Adipocyte (in vitro differentiated cells): ENCODE measurements at regions not wholly inside any gene's neighbourhood (a gene's known extent, or its start where the extent isn't known, plus 50 kb on each side); places are given as distances from the start of the nearest gene placed in this dataset.
A peak's percentile ranks its signal among the peaks of the same experiment; 100 is the strongest.

Experiments
- DNase-seq: peaks from one replicate; pipeline ENCODE4 v3.0.0-alpha.2; 2015; ENCODE audit warnings: low read depth
- H3K27me3 ChIP-seq: replicated peaks from 2 replicates; pipeline ENCODE4 v1.7.0; 2013; ENCODE audit warnings: mild to moderate bottlenecking, low read length, moderate library complexity; ENCODE audit not compliant: control insufficient read depth, insufficient read depth
- H3K36me3 ChIP-seq: 2 replicates; pipeline ENCODE4 v1.7.0; 2013; ENCODE audit warnings: low read length, mild to moderate bottlenecking, moderate library complexity; ENCODE audit not compliant: control insufficient read depth, insufficient read depth, severe bottlenecking
- H3K4me1 ChIP-seq: 2 replicates; pipeline ENCODE4 v1.7.0; 2013; ENCODE audit warnings: mild to moderate bottlenecking, low read length, moderate library complexity; ENCODE audit not compliant: control insufficient read depth, insufficient read depth
- H3K4me3 ChIP-seq: 2 replicates; pipeline ENCODE4 v1.7.0; 2013; ENCODE audit warnings: mild to moderate bottlenecking, low read length, moderate library complexity
- H3K9ac ChIP-seq: 2 replicates; pipeline ENCODE4 v1.7.0; 2013; ENCODE audit warnings: mild to moderate bottlenecking, low read length, moderate library complexity
- H3K9me3 ChIP-seq: 2 replicates; pipeline ENCODE4 v1.7.0; 2013; ENCODE audit warnings: mild to moderate bottlenecking, low read length, moderate library complexity; ENCODE audit not compliant: control insufficient read depth

DNA sequence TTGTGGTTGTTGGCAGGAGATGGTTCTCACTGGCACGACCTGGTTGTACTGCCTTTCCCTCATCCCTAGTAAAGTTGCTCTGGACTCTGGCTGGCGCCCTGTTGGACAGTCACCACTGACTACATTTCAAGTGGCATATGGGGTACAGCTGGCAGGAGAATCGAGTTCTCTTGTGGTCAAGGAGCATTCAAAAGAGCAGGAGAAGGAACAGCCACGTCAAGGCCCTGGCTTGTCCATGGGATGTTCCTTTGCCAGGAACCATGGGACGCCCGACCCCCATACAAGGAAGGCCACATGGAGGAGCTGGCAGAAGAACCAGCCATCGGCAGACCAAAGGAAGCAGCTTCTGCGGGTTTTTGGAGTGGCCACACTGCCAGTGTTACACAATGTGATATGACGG, 87.0 kb upstream of the SLC25A13 start:
- Histone ChIP-seq H3K36me3 (no peaks in the 10 kb centered on the region), H3K27me3 (no peaks in the 10 kb centered on the region), H3K4me1 (peaks cover 7% of the 10 kb centered on the region), H3K9me3 (no peaks in the 10 kb centered on the region), H3K4me3 (no peak overlapping the region), H3K9ac (no peak overlapping the region)
- no peak for DNase-seq

DNA sequence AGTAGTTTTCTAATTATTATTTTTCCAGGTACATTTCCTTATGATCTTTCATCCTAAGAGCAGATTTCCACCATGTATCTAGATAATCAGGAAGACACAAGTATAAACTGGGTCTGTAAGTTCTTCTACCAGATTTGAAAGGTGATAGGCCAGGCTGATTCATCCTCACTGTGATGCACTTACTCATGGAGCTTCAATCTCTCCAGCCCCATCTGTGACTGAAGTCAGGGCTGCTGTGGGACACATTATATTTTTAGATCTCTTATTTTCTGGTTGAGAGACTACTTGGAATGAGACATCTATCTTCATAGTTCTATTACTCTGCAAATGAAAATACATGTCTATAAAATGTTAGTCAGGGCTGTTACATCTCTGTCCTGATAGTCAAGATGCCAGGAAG, 85.5 kb upstream of the SLC25A13 start:
- Histone ChIP-seq H3K36me3 (no peaks in the 10 kb centered on the region), H3K9ac (no peak overlapping the region), H3K9me3 (no peaks in the 10 kb centered on the region), H3K4me1 (peaks cover 7% of the 10 kb centered on the region), H3K27me3 (no peaks in the 10 kb centered on the region), H3K4me3 (no peak overlapping the region)
- peak; percentile 52 for DNase-seq

DNA sequence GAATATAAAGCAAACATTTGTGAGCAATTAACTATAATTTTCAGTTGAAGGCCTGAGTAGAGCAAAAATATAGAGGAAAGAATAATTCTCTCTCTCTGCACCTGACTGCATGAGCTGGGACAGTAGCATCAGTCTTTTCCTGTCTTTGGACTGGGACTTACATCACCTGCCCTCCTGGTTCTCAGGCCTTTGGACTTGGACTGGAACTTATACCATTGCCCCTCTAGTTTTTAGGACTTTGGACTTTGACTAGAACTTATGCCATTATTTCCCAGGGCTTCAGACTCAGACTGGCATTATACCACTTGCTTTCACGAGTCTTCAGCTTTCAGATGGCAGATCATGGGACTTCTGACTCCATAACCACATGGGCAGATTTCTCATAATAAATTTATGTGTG, 81.0 kb upstream of the SLC25A13 start:
- Histone ChIP-seq H3K9me3 (no peaks in the 10 kb centered on the region), H3K9ac (no peak overlapping the region), H3K36me3 (no peaks in the 10 kb centered on the region), H3K27me3 (no peaks in the 10 kb centered on the region), H3K4me3 (no peak overlapping the region), H3K4me1 (peaks cover 11% of the 10 kb centered on the region)
- no peak for DNase-seq

DNA sequence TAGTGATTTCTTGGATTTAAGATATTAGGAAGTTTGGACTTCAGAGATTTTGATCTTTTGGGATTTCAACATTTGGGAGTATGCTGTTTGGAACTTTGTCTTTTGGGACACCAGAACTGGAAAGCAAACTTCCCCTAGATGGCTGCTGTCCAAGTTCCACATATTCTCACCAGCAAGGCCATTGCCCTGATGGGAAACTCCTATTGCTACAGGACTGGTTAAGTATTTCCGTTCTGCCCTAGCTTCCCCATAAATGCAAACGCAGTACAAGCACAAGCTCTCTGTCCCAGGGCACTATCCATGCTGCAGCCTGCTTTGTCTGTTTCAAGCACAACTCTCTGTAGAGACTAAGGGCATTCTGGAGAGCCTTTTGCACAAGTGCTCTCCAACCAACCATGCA, 79.3 kb upstream of the SLC25A13 start:
- DNase-seq = no peak
- no peaks in the 10 kb centered on the region for H3K36me3 ChIP-seq

DNA sequence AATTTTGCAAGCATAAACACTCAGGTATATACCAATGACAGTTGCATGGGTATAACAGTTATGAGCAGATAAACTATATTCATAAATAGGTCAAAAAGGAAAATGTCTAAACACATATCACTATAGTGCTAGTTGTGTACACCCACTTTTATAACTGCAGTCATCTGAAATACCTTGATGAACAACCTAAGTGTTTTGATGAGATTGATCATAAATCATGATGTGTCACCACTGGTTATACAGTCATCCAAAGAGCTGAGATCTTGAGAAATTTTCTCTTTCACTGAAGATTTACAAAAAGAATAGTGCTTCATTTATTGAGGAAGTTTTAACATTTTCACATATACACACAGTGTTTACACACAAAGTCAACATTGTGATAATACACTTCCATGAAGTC, 78.6 kb upstream of the SLC25A13 start:
- no peak for DNase-seq
- no peaks in the 10 kb centered on the region for H3K9me3 ChIP-seq
- no peak overlapping the region for H3K4me3 ChIP-seq
- no peaks in the 10 kb centered on the region for H3K36me3 ChIP-seq
- H3K27me3 ChIP-seq = no peaks in the 10 kb centered on the region
- peaks cover 11% of the 10 kb centered on the region for H3K4me1 ChIP-seq
- H3K9ac ChIP-seq = no peak overlapping the region

More for the DNA sequence above, 79.3 kb upstream of the SLC25A13 start:
- Histone ChIP-seq H3K4me1 (peaks cover 11% of the 10 kb centered on the region), H3K27me3 (no peaks in the 10 kb centered on the region), H3K9me3 (no peaks in the 10 kb centered on the region), H3K9ac (no peak overlapping the region), H3K4me3 (no peak overlapping the region)

DNA sequence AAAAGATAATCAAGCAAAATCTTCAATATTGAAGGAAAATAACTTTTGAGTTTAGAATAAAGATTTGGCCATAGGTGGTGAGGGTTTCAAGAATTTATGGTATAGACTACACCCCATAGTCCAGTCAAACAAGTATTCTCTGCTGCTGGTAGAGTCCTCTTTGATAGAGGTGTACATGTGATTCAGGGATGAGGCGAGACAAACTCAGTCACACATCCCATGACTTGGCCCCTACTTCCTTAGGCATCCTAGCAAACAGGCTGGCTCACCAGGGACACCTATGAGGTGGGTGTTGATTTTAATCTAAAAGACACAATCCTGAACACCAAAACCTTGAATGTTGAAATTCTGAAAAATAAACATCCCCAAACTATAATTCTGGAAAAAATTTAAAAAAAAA, 78.1 kb upstream of the SLC25A13 start:
- H3K9me3 ChIP-seq = no peaks in the 10 kb centered on the region
- no peaks in the 10 kb centered on the region for H3K27me3 ChIP-seq
- H3K4me3 ChIP-seq = no peak overlapping the region
- H3K4me1 ChIP-seq = peaks cover 11% of the 10 kb centered on the region
- H3K9ac ChIP-seq = no peak overlapping the region
- no peak for DNase-seq
- no peaks in the 10 kb centered on the region for H3K36me3 ChIP-seq

DNA sequence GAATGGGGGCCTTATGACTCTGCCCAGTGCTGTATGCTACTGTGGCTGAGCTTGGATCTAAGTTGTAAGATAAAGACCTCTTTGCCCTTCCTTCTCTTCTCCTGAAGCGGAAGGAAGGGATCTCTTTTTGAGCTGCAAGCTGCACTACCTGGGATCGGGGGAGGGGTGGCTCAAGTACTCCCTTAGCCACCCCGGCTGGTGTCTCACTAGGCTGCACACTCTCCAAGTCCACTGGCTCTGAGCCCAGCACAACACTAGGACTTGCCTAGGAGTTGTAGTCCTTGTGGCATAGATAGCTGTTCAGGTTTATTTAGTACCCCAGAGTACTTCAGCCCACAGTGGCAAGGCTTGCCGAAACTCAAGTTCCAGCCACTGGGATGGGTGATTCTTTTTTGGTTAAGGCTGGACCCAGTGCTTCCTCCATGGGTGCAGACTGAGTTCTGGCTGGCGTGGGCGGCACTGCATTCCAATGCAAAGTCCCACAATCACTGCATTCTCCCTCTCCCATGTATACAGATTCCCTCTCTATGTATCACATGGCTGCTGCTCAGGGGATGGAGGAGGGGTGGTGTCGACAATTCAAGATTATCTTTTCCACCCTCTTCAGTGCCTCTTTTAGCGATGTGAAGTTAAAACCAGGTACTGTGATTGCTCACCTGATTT, 76.2 kb upstream of the SLC25A13 start:
- Histone ChIP-seq H3K9me3 (peaks cover 5% of the 10 kb centered on the region), H3K9ac (no peak overlapping the region), H3K27me3 (no peaks in the 10 kb centered on the region), H3K4me3 (no peak overlapping the region), H3K4me1 (peaks cover 11% of the 10 kb centered on the region), H3K36me3 (no peaks in the 10 kb centered on the region)
- peak; percentile 6 for DNase-seq

DNA sequence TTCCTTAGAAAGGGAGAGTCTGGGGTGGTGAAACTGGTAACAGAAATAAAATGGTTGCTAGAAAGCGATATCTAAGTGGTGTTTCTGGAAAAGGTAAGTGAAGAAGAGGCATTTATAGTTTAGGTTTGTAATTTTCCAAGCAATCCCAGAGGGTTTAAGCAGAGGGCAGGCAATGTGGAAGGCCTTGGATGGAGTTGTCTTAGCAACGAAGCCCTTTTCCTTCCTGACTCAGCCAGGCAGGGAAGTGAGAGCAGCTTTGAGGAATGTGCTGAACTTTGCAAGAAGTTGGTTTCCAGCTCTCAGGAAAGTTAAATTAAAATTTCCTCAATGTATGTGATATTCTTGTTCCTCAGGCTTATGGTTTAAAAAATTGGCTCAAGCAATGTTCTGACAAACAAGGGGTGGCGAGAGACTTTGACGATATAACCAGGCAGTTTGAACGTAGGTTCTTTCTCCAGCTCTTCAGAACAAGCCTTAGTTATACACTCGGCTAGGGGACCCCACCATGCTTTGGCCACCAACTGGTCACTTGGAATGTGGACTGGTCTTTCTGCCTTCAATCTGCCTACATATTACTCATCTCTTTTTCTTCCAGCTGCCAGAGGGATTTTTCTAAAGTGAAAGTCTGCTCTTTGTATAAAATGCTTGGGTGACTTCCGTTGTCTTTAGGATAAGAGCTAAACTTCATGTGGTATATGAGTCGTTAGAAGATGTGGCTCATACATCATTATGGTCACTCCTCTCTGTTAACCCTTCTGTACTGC, 66.9 kb upstream of the SLC25A13 start:
- H3K36me3 ChIP-seq = no peaks in the 10 kb centered on the region
- H3K9ac ChIP-seq = no peak overlapping the region
- no peaks in the 10 kb centered on the region for H3K27me3 ChIP-seq
- no peaks in the 10 kb centered on the region for H3K9me3 ChIP-seq
- peaks cover 10% of the 10 kb centered on the region for H3K4me1 ChIP-seq
- peak; percentile 70 for DNase-seq
- peak overlapping the region; percentile 66 for H3K4me3 ChIP-seq

DNA sequence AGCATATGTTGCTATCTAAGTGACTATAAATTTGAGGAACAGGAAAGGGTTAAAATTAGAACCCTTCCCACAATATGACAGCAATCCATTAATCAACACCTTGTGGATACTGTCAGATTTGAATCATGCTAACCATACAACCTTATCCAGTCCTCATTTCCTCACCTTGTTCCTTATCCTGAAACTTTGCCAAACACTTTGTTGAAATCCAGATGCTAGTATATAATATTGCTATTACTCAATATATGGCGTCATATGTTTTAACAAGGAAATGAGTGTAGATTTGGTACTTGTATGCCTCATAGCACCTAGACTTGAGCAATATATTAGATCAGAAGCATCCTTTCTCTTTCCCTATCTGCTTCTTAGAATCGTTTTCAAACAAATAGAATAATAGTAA, 66.3 kb upstream of the SLC25A13 start:
- Histone ChIP-seq H3K4me1 (peaks cover 10% of the 10 kb centered on the region), H3K36me3 (no peaks in the 10 kb centered on the region), H3K27me3 (no peaks in the 10 kb centered on the region), H3K4me3 (no peak overlapping the region), H3K9me3 (no peaks in the 10 kb centered on the region), H3K9ac (no peak overlapping the region)
- peak; percentile 79 for DNase-seq

DNA sequence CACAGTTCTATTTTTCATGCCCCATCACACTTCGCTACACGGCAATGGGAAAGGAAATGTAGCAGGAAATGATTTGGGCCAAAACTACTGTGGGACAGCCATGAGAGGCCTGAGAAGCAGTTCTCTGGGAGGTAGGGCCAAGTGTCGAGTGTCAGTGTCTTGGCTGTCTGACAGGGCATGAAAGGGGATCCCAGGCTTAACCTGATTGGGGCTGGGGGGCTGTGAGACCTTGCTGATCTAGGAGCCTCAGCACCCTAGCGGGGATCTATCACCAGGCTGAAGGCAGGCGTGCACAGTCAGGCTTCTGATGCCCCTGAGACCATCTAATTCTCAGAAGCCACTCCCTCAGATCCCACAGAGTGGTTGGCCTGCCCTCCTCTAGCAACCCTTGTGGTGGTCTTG, 58.2 kb upstream of the SLC25A13 start:
- H3K4me3 ChIP-seq = no peak overlapping the region
- H3K36me3 ChIP-seq = no peaks in the 10 kb centered on the region
- H3K27me3 ChIP-seq = no peaks in the 10 kb centered on the region
- H3K9ac ChIP-seq = no peak overlapping the region
- H3K9me3 ChIP-seq = no peaks in the 10 kb centered on the region
- no peak for DNase-seq
- H3K4me1 ChIP-seq = no peaks in the 10 kb centered on the region

DNA sequence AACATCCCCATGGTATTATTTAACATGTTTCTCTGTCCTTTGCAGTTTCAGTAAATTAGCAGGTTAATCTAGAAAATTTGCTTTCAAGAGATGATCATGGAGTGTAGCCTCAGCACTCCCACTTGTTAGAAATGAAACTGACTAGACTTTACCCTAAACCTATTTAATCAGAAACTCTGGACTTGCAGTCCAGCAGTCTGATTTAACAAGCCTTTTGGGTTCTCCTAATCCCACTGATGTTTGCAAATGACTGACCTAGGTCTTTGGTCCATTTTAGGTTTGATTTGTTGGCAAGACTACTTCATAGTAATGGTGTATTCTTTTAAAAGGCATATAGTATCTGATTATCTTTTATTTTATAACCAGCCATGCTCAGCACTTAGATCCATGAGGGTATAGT, 55.5 kb upstream of the SLC25A13 start:
- Histone ChIP-seq H3K36me3 (no peaks in the 10 kb centered on the region), H3K9me3 (no peaks in the 10 kb centered on the region), H3K4me3 (no peak overlapping the region), H3K27me3 (no peaks in the 10 kb centered on the region), H3K9ac (no peak overlapping the region), H3K4me1 (no peaks in the 10 kb centered on the region)
- DNase-seq = no peak
